Smooth muscle cell (in vitro differentiated cells): ENCODE measurements at regions not wholly inside any gene's neighbourhood (a gene's known extent, or its start where the extent isn't known, plus 50 kb on each side); places are given as distances from the start of the nearest gene placed in this dataset.

Source experiments
- DNase-seq: peaks from one replicate; lab custom pipeline; 2025; ENCODE audit not compliant: unreplicated experiment; lab: John Stamatoyannopoulos, UW
- H2AFZ ChIP-seq: fragments of 200-600 bp; sonication (generic); 2 replicates; pipeline ENCODE4 v1.6.0; 2016; ENCODE audit warnings: antibody characterized with exemption, low read depth, mild to moderate bottlenecking
- H3F3A ChIP-seq: fragments of 200-600 bp; sonication (generic); 2 replicates; pipeline ENCODE4 v1.6.0; 2017; ENCODE audit warnings: antibody characterized with exemption, low read depth
- H3K27ac ChIP-seq: fragments of 200-600 bp; sonication (generic); 2 replicates; pipeline ENCODE4 v1.5.1; 2016; ENCODE audit warnings: low read depth, mild to moderate bottlenecking
- H3K27me3 ChIP-seq: fragments of 200-600 bp; sonication (generic); 2 replicates; pipeline ENCODE4 v1.6.1; 2016; ENCODE audit warnings: low read depth, mild to moderate bottlenecking
- H3K36me3 ChIP-seq: fragments of 200-600 bp; sonication (generic); 2 replicates; pipeline ENCODE4 v1.5.1; 2016; ENCODE audit warnings: low read depth
- H3K4me1 ChIP-seq: fragments of 200-600 bp; sonication (generic); 2 replicates; pipeline ENCODE4 v1.5.1; 2016; ENCODE audit warnings: low read depth
- H3K4me2 ChIP-seq: fragments of 200-600 bp; sonication (generic); 2 replicates; pipeline ENCODE4 v1.6.0; 2016; ENCODE audit warnings: mild to moderate bottlenecking
- H3K4me3 ChIP-seq: fragments of 200-600 bp; sonication (generic); 2 replicates; pipeline ENCODE4 v1.5.1; 2016; ENCODE audit warnings: mild to moderate bottlenecking
- H3K79me2 ChIP-seq: fragments of 200-600 bp; sonication (generic); 2 replicates; pipeline ENCODE4 v1.6.0; 2016; ENCODE audit warnings: low read depth, mild to moderate bottlenecking
- H3K9ac ChIP-seq: fragments of 200-600 bp; sonication (generic); 2 replicates; pipeline ENCODE4 v1.6.0; 2016; ENCODE audit warnings: low read depth
- H3K9me3 ChIP-seq: fragments of 200-600 bp; sonication (generic); replicated peaks from 2 replicates; pipeline ENCODE4 v1.5.1; 2016; ENCODE audit warnings: low read depth
- H4K20me1 ChIP-seq: fragments of 200-600 bp; sonication (generic); 2 replicates; pipeline ENCODE4 v1.6.0; 2016; ENCODE audit warnings: low read depth
- CTCF ChIP-seq: fragments of 200-600 bp; sonication (generic); IDR thresholded peaks from 2 replicates; pipeline ENCODE4 v1.5.1; 2017; ENCODE audit warnings: borderline replicate concordance, mild to moderate bottlenecking, antibody characterized with exemption; ENCODE audit not compliant: insufficient read depth, poor library complexity, severe bottlenecking
- WGBS: methylation state at CpG from one replicate; pipeline ENCODE4 v1.1.7; 2016; ENCODE audit warnings: low lambda C conversion rate; 5-methylcytosine and 5-hydroxymethylcytosine counted together

- no peak overlapping the region for H3K9ac ChIP-seq
- no peaks in the 10 kb centered on the region for H3K79me2 ChIP-seq
- peaks cover 12% of the 10 kb centered on the region for H3K4me1 ChIP-seq
- no peak for TF ChIP-seq CTCF
- 72% methylated on average over 3 of the region's 3 CpGs for WGBS
- no peak overlapping the region for H3K4me3 ChIP-seq
- no peak overlapping the region for H3K27ac ChIP-seq
- no peaks in the 10 kb centered on the region for H3K36me3 ChIP-seq
- H3K27me3 ChIP-seq: no peaks in the 10 kb centered on the region
- H3K4me2 ChIP-seq: no peak overlapping the region
- no peaks in the 10 kb centered on the region for H4K20me1 ChIP-seq
- no peak for DNase-seq
- no peak overlapping the region for H2AFZ ChIP-seq
- H3F3A ChIP-seq: peaks cover 11% of the 10 kb centered on the region
- H3K9me3 ChIP-seq: no peaks in the 10 kb centered on the region
These were observed 78.4 kb downstream of the ADAMTS15 start for GRCh38 chr11:130526846-130527245.

- Histone ChIP-seq H3K4me2 (peak overlapping the region; percentile 73), H3K4me1 (peaks cover 9% of the 10 kb centered on the region), H3F3A (peaks cover 8% of the 10 kb centered on the region), H3K36me3 (no peaks in the 10 kb centered on the region), H3K4me3 (no peak overlapping the region), H4K20me1 (no peaks in the 10 kb centered on the region), H3K9me3 (no peaks in the 10 kb centered on the region), H3K79me2 (no peaks in the 10 kb centered on the region), H3K27ac (no peak overlapping the region), H3K9ac (no peak overlapping the region), H3K27me3 (no peaks in the 10 kb centered on the region), H2AFZ (no peak overlapping the region)
- no peak for DNase-seq
- WGBS: 34% methylated on average over 5 of the region's 5 CpGs
- no peak for TF ChIP-seq CTCF
These were observed 79.3 kb downstream of the ADAMTS15 start for GRCh38 chr11:130527636-130528297.

- H3K4me3 ChIP-seq: no peak overlapping the region
- no peak overlapping the region for H3K27ac ChIP-seq
- no peaks in the 10 kb centered on the region for H3K36me3 ChIP-seq
- no peak overlapping the region for H2AFZ ChIP-seq
- peaks cover 7% of the 10 kb centered on the region for H3F3A ChIP-seq
- H3K4me1 ChIP-seq: peaks cover 7% of the 10 kb centered on the region
- H3K27me3 ChIP-seq: no peaks in the 10 kb centered on the region
- H3K4me2 ChIP-seq: peak overlapping the region; percentile 73
- 57% methylated on average over 14 of the region's 16 CpGs for WGBS
- H3K9me3 ChIP-seq: no peaks in the 10 kb centered on the region
- no peaks in the 10 kb centered on the region for H3K79me2 ChIP-seq
- H3K9ac ChIP-seq: no peak overlapping the region
- no peak for DNase-seq
- no peaks in the 10 kb centered on the region for H4K20me1 ChIP-seq
- TF ChIP-seq CTCF: no peak
These were observed 80.1 kb downstream of the ADAMTS15 start for GRCh38 chr11:130528298-130529261.
